HCT116 (cell line): ENCODE measurements at regions not wholly inside any gene's neighbourhood (a gene's known extent, or its start where the extent isn't known, plus 50 kb on each side); places are given as distances from the start of the nearest gene placed in this dataset.

Experiments
- ATAC-seq: fragments of 200-7000 bp; cut with Tn5 transposase; 2 replicates; pipeline ENCODE4 v1.9.1; 2020; ENCODE audit warnings: mild to moderate bottlenecking, moderate library complexity
- BruUV-seq: library from RNA; stranded (reverse); fragments of 400-500 nt; replicated peaks from 2 replicates; lab custom pipeline; 2021; lab: Mats Ljungman, UMichigan
- CTCF ChIA-PET: fragments of 300-600 bp; sonication (Branson Sonifier 250); formaldehyde crosslinking; loops from one replicate; lab custom pipeline; 2021; ENCODE audit warnings: antibody characterized with exemption; lab: Charles Lee
- POLR2A ChIA-PET: fragments of 300-600, 350-600 bp; sonication (Branson Sonifier 250); formaldehyde crosslinking; loops from one replicate; lab custom pipeline; 2021; ENCODE audit warnings: antibody characterized with exemption; lab: Charles Lee
- RAD21 ChIA-PET, 2 experiments: fragments of 300-600 bp; sonication (Branson Sonifier 250); formaldehyde crosslinking; loops; one replicate each; lab custom pipeline; 2023; ENCODE audit warnings: low total read pairs in 2 of 2; ENCODE audit not compliant: uncharacterized antibody in 2 of 2, unreplicated experiment in 2 of 2, low non-redundant PET in 1 of 2; lab: Charles Lee
- DNase-seq: peaks from one replicate; pipeline ENCODE4 v3.0.0-alpha.2; 2010; ENCODE audit warnings: low read depth, low spot score
- H2AFZ ChIP-seq: fragments of 200-600 bp; shearing (Covaris generic), sonication (generic); 2 replicates; pipeline ENCODE4 v1.6.1; 2017; ENCODE audit warnings: low read depth, mixed run types, mixed read lengths, antibody characterized with exemption, low read length; ENCODE audit not compliant: poor library complexity, severe bottlenecking
- H3K27ac ChIP-seq: 2 replicates; pipeline ENCODE4 v1.5.1; 2012; ENCODE audit warnings: low read depth, low read length
- H3K27me3 ChIP-seq: fragments of 200-600 bp; sonication (generic); 2 replicates; pipeline ENCODE4 v1.6.1; 2016; ENCODE audit warnings: mixed run types, low read length, mixed read lengths; ENCODE audit not compliant: insufficient read depth
- H3K36me3 ChIP-seq, 2 experiments: fragments of 200-500 bp in 1 of 2; fragments of 200-600 bp in 1 of 2; sonication (Bioruptor generic) in 1 of 2; sonication (generic) in 1 of 2; 2 replicates each; pipeline versions ENCODE4 v1.5.1 to v1.6.1; 2014 to 2016; ENCODE audit warnings: low read length in 2 of 2, inconsistent platforms in 1 of 2, mixed read lengths in 1 of 2, mixed run types in 1 of 2; ENCODE audit not compliant: insufficient read depth in 2 of 2, control insufficient read depth in 1 of 2
- H3K4me1 ChIP-seq, 2 experiments: fragments of 200-600 bp in 1 of 2; sonication (generic) in 1 of 2; 2 replicates each; pipeline versions ENCODE4 v1.5.1 to v1.6.1; 2012 to 2017; ENCODE audit warnings: low read length in 2 of 2, inconsistent platforms in 1 of 2, mild to moderate bottlenecking in 1 of 2, mixed read lengths in 1 of 2, mixed run types in 1 of 2, moderate library complexity in 1 of 2; ENCODE audit not compliant: insufficient read depth in 2 of 2, control insufficient read depth in 1 of 2
- H3K4me2 ChIP-seq: fragments of 200-600 bp; sonication (generic); 2 replicates; pipeline ENCODE4 v1.6.1; 2017; ENCODE audit warnings: mixed run types, low read length, mixed read lengths
- H3K4me3 ChIP-seq, 2 experiments: fragments of 200-600 bp in 1 of 2; sonication (generic) in 1 of 2; replicated peaks in 1 of 2; 2 replicates each; pipeline ENCODE4 v1.5.1; 2011 to 2016; ENCODE audit warnings: low read length in 2 of 2, control low read depth in 1 of 2, low read depth in 1 of 2, mild to moderate bottlenecking in 1 of 2, mixed read lengths in 1 of 2, mixed run types in 1 of 2
- H3K79me2 ChIP-seq: fragments of 200-600 bp; sonication (generic); 2 replicates; pipeline ENCODE4 v1.6.1; 2017; ENCODE audit warnings: mild to moderate bottlenecking, mixed run types, low read length, moderate library complexity, mixed read lengths; ENCODE audit not compliant: insufficient read depth
- H3K9ac ChIP-seq: fragments of 200-600 bp; sonication (generic); 2 replicates; pipeline ENCODE4 v1.6.1; 2016; ENCODE audit warnings: low read length, mixed read lengths
- H3K9me2 ChIP-seq: fragments of 200-600 bp; sonication (generic), shearing (Covaris generic); 2 replicates; pipeline ENCODE4 v1.6.1; 2017; ENCODE audit warnings: mixed run types, mild to moderate bottlenecking, moderate library complexity; ENCODE audit not compliant: insufficient read depth
- H3K9me3 ChIP-seq, 2 experiments: fragments of 200-500 bp in 1 of 2; fragments of 200-600 bp in 1 of 2; sonication (Bioruptor generic) in 1 of 2; sonication (generic) in 1 of 2; 2 replicates each; pipeline ENCODE4 v1.6.1; 2014 to 2017; ENCODE audit warnings: low read length in 2 of 2, mixed read lengths in 2 of 2, inconsistent platforms in 1 of 2, low read depth in 1 of 2, mild to moderate bottlenecking in 1 of 2, mixed run types in 1 of 2, moderate library complexity in 1 of 2; ENCODE audit not compliant: control insufficient read depth in 1 of 2, insufficient read depth in 1 of 2
- H4K20me1 ChIP-seq: fragments of 200-600 bp; sonication (generic), shearing (Covaris generic); 2 replicates; pipeline ENCODE4 v1.6.1; 2017; ENCODE audit warnings: mixed run types, mild to moderate bottlenecking, moderate library complexity; ENCODE audit not compliant: insufficient read depth
- CEBPB ChIP-seq: IDR thresholded peaks from 2 replicates; pipeline ENCODE4 v1.6.1; 2012; ENCODE audit warnings: low read depth
- ELF1 ChIP-seq: IDR thresholded peaks from 2 replicates; pipeline ENCODE4 v1.6.1; 2012; ENCODE audit warnings: low read depth, borderline replicate concordance
- EZH2phosphoT487 ChIP-seq: fragments of 200-600 bp; IDR thresholded peaks from 2 replicates; pipeline ENCODE4 v1.6.1; 2018; ENCODE audit warnings: antibody characterized with exemption, borderline replicate concordance
- FOSL1 ChIP-seq: IDR thresholded peaks from 2 replicates; pipeline ENCODE4 v1.6.1; 2012; ENCODE audit warnings: low read depth
- POLR2A ChIP-seq: IDR thresholded peaks from 2 replicates; pipeline ENCODE4 v1.7.0; 2011; ENCODE audit warnings: borderline replicate concordance; ENCODE audit not compliant: insufficient read depth, insufficient read length; ENCODE audit errors: extremely low read depth
- POLR2AphosphoS5 ChIP-seq: IDR thresholded peaks from 2 replicates; pipeline ENCODE4 v1.6.1; 2011; ENCODE audit warnings: mild to moderate bottlenecking, low read depth, low read length, moderate library complexity
- SRF ChIP-seq: IDR thresholded peaks from 2 replicates; pipeline ENCODE4 v1.6.1; 2012; ENCODE audit warnings: low read depth
- intact Hi-C: fragments of 100-400 bp; cut with micrococcal nuclease; formaldehyde crosslinking; loops from 2 replicates; pipeline ENCODE4 v1.10.0; 2022
- TF ChIP-seq, protein P1 (sequence below), 3 experiments: fragments of 200-600 bp in 1 of 3; sonication (generic) in 1 of 3; IDR thresholded peaks in 2 of 3; conservative IDR thresholded peaks in 1 of 3; 2 replicates each; pipeline ENCODE4 v1.5.1; 2012 to 2017; ENCODE audit warnings: low read depth in 2 of 3, low read length in 2 of 3, antibody characterized with exemption in 1 of 3, borderline replicate concordance in 1 of 3, control low read depth in 1 of 3, mild to moderate bottlenecking in 1 of 3, mixed read lengths in 1 of 3, mixed run types in 1 of 3, moderate library complexity in 1 of 3; ENCODE audit not compliant: insufficient read depth in 1 of 3

DNA sequence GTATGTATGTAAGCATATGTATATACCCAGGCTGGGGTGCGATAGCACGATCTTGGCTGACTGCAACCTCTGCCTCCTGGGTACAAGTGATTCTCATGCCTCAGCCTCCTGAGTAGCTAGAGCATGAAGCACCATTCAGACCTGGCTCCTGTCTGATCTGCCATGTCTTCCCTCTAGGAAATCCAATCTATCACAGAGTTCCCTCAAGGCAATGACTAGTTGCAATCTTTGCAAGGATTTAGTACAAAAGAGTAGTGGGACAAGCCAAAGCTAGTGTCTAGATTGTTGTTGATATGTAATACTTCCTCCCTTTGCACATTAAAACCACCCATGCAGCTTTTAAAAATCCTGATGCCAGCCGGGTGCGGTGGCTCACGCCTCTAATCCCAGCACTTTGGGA is 60.5 kb upstream of the PRKAR2B start:
- Histone ChIP-seq H3K27ac (no peak overlapping the region), H2AFZ (no peak overlapping the region), H3K27me3 (no peaks in the 10 kb centered on the region), H3K9me2 (no peaks in the 10 kb centered on the region), H3K4me3 (no peak overlapping the region), H3K79me2 (no peaks in the 10 kb centered on the region), H3K9ac (no peak overlapping the region), H3K4me1 (no peaks in the 10 kb centered on the region), H3K36me3 (no peaks in the 10 kb centered on the region), H3K4me2 (no peak overlapping the region), H3K9me3 (no peaks in the 10 kb centered on the region), H4K20me1 (no peaks in the 10 kb centered on the region)
- ATAC-seq (no peak), DNase-seq (no peak)
- ChIA-PET RAD21 (no interaction called here), CTCF (no interaction called here), POLR2A (no interaction called here)
- TF ChIP-seq SRF = no peak
- TF ChIP-seq, protein P1, sequence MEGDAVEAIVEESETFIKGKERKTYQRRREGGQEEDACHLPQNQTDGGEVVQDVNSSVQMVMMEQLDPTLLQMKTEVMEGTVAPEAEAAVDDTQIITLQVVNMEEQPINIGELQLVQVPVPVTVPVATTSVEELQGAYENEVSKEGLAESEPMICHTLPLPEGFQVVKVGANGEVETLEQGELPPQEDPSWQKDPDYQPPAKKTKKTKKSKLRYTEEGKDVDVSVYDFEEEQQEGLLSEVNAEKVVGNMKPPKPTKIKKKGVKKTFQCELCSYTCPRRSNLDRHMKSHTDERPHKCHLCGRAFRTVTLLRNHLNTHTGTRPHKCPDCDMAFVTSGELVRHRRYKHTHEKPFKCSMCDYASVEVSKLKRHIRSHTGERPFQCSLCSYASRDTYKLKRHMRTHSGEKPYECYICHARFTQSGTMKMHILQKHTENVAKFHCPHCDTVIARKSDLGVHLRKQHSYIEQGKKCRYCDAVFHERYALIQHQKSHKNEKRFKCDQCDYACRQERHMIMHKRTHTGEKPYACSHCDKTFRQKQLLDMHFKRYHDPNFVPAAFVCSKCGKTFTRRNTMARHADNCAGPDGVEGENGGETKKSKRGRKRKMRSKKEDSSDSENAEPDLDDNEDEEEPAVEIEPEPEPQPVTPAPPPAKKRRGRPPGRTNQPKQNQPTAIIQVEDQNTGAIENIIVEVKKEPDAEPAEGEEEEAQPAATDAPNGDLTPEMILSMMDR (IDR thresholded peaks at IDR 0.05 in 2 of 3, conservative IDR thresholded peaks at IDR 0.05 in 1 of 3; ENCODE audit: borderline replicate concordance in 1 of 3, insufficient read depth in 1 of 3, low read depth in 2 of 3, low read length in 2 of 3) = no peak
- TF ChIP-seq ELF1 = no peak
- TF ChIP-seq EZH2phosphoT487 = no peak
- no peak for TF ChIP-seq CEBPB
- TF ChIP-seq POLR2AphosphoS5 = no peak
- no peak for TF ChIP-seq FOSL1
- no peak for TF ChIP-seq POLR2A
- BruUV-seq = no TSS peak
- intact Hi-C loops = no loop called here

DNA sequence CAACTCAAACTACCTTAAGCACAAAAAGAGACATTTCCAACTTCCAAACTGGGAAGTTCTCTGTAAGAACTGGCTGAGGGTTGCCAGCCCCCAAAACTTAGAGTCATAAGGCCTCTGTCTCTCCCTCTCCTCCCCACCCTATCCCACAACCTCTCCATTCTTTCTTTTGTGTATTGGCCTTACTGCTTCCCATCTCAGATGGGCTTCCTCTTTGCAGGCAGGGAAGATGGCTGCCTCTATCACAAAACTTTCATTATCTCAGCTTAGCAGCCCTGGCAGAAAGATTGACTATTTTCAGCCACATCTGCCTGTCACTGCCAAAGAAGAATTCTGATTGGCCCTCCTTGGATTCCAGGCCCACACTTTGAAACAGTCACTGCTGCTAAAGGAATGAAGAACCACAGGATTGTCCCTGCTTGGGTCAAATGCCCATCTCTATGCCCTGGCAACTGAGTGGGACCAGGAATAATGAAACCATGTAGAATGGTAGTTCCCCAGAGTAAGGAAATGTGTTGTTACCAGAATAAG is 58.0 kb upstream of the PRKAR2B start:
- no peak overlapping the region for H3K9ac ChIP-seq
- CTCF ChIA-PET = no interaction called here
- no peak overlapping the region for H3K4me2 ChIP-seq
- no peak for DNase-seq
- no peaks in the 10 kb centered on the region for H3K36me3 ChIP-seq
- intact Hi-C loops = no loop called here
- no peaks in the 10 kb centered on the region for H3K4me1 ChIP-seq
- no peak overlapping the region for H3K4me3 ChIP-seq
- no peak overlapping the region for H3K27ac ChIP-seq
- no peaks in the 10 kb centered on the region for H4K20me1 ChIP-seq
- no peak overlapping the region for H2AFZ ChIP-seq
- POLR2A ChIA-PET = no interaction called here
- no peaks in the 10 kb centered on the region for H3K79me2 ChIP-seq
- no peaks in the 10 kb centered on the region for H3K9me3 ChIP-seq
- no TSS peak for BruUV-seq
- RAD21 ChIA-PET = no interaction called here
- no peak for TF ChIP-seq EZH2phosphoT487
- TF ChIP-seq, all 23 proteins: peak for 0
- H3K9me2 ChIP-seq = no peaks in the 10 kb centered on the region
- H3K27me3 ChIP-seq = no peaks in the 10 kb centered on the region
- ATAC-seq = no peak
